Activated CD4-positive, alpha-beta T cell treated with anti-CD3 and anti-CD28 coated beads for 48 hours (primary cell): ENCODE measurements at regions not wholly inside any gene's neighbourhood (a gene's known extent, or its start where the extent isn't known, plus 50 kb on each side); places are given as distances from the start of the nearest gene placed in this dataset.
"Not testable (repeated sequence)": the region's sequence is repeated elsewhere in the genome, so short reads cannot be mapped to it uniquely, and the experiment has no call there.

Experiments used
- DNase-seq: peaks from one replicate; pipeline ENCODE4 v3.0.0-alpha.2; 2020

- not testable (repeated sequence) for DNase-seq
Measured at GRCh38 chr7:119968411-119968810, 304.6 kb upstream of the KCND2 start.

- no peak for DNase-seq
Measured at GRCh38 chr7:119969054-119969453, 303.9 kb upstream of the KCND2 start.

GRCh38 chr7:119969763-119970162, 303.2 kb upstream of the KCND2 start:
- no peak for DNase-seq

- DNase-seq, result no peak
Measured at GRCh38 chr7:119974972-119975371, 298.0 kb upstream of the KCND2 start.

GRCh38 chr7:119982884-119983283, 290.1 kb upstream of the KCND2 start:
- no peak for DNase-seq

- no peak for DNase-seq
Measured at GRCh38 chr7:119983468-119983867, 289.5 kb upstream of the KCND2 start.

GRCh38 chr7:119984247-119984646, 288.7 kb upstream of the KCND2 start:
- no peak for DNase-seq

GRCh38 chr7:119988401-119988800, 284.6 kb upstream of the KCND2 start:
- no peak for DNase-seq

- DNase-seq, result no peak
Measured at GRCh38 chr7:119994928-119995327, 278.0 kb upstream of the KCND2 start.

GRCh38 chr7:119996634-119997033, 276.3 kb upstream of the KCND2 start:
- no peak for DNase-seq

- DNase-seq, result no peak
Measured at GRCh38 chr7:119999738-120000475, 273.1 kb upstream of the KCND2 start.

- no peak for DNase-seq
Measured at GRCh38 chr7:120005720-120006119, 267.3 kb upstream of the KCND2 start.

- DNase-seq, result not testable (repeated sequence)
Measured at GRCh38 chr7:120014301-120014700, 258.7 kb upstream of the KCND2 start.

GRCh38 chr7:120014925-120015465, 258.0 kb upstream of the KCND2 start:
- DNase-seq, result no peak

- no peak for DNase-seq
Measured at GRCh38 chr7:120021085-120021484, 251.9 kb upstream of the KCND2 start.

- no peak for DNase-seq
Measured at GRCh38 chr7:120023494-120024167, 249.3 kb upstream of the KCND2 start.

- DNase-seq, result no peak
Measured at GRCh38 chr7:120028636-120029035, 244.3 kb upstream of the KCND2 start.

- no peak for DNase-seq
Measured at GRCh38 chr7:120030876-120031275, 242.1 kb upstream of the KCND2 start.

- DNase-seq, result no peak
Measured at GRCh38 chr7:120033114-120033513, 239.9 kb upstream of the KCND2 start.

- DNase-seq, result no peak
Measured at GRCh38 chr7:120039138-120039537, 233.8 kb upstream of the KCND2 start.

GRCh38 chr7:120041798-120042197, 231.2 kb upstream of the KCND2 start:
- no peak for DNase-seq

- DNase-seq, result no peak
Measured at GRCh38 chr7:120043250-120043649, 229.7 kb upstream of the KCND2 start.

- no peak for DNase-seq
Measured at GRCh38 chr7:120052884-120053382, 220.0 kb upstream of the KCND2 start.

- DNase-seq, result no peak
Measured at GRCh38 chr7:120053390-120053961, 219.5 kb upstream of the KCND2 start.
